Lower leg skin (tissue), 3 donors: ENCODE measurements at regions not wholly inside any gene's neighbourhood (a gene's known extent, or its start where the extent isn't known, plus 50 kb on each side); places are given as distances from the start of the nearest gene placed in this dataset.

Source experiments
- CTCF ChIP-seq, 3 donors: fragments of 450-650 bp; IDR thresholded peaks; one replicate each; pipeline ENCODE4 v1.5.1; 2016; ENCODE audit warnings: antibody characterized with exemption in 3 of 3, mild to moderate bottlenecking in 3 of 3, moderate library complexity in 2 of 3
- POLR2A ChIP-seq, 2 donors: fragments of 450-650 bp; IDR thresholded peaks; one replicate each; pipeline ENCODE4 v1.6.1; 2016 to 2017; ENCODE audit warnings: antibody characterized with exemption in 2 of 2, mild to moderate bottlenecking in 1 of 2, moderate library complexity in 1 of 2

DNA sequence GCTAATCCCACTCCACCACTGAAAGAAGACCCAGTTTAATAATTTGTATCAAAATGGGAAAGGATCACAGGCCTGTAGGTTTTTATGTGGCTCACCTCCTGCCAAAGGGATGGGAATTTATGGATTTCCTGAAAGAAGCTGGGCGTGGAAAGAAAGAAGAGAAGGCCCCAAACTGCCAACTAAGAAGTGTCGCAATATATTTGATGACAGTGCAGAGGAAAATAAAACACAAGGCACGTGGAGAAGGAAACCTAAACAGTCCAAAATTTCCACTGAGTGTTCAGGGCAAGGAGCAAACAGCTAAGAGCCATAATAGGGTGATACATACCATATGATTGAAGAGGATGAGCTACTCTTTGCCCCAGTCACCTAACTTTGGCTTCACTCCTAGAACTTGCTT is 667.2 kb downstream of the GATA3 start:
- TF ChIP-seq CTCF (IDR thresholded peaks at IDR 0.05) (no peak), POLR2A (IDR thresholded peaks at IDR 0.05) (no peak)
